Panc1 (cell line): ENCODE measurements at regions not wholly inside any gene's neighbourhood (a gene's known extent, or its start where the extent isn't known, plus 50 kb on each side); places are given as distances from the start of the nearest gene placed in this dataset.

Experiments
- TF ChIP-seq, protein P1 (sequence below): fragments of 450-650 bp; IDR thresholded peaks from 2 replicates; pipeline ENCODE4 v1.5.1; 2017; ENCODE audit warnings: mild to moderate bottlenecking
- TF ChIP-seq, protein P2 (sequence below), 2 experiments: IDR thresholded peaks; 2 replicates each; pipeline ENCODE4 v1.6.1; 2011 to 2012; ENCODE audit warnings: low read depth in 2 of 2, control low read depth in 1 of 2, low read length in 1 of 2, mild to moderate bottlenecking in 1 of 2, moderate library complexity in 1 of 2; ENCODE audit not compliant: insufficient read depth in 1 of 2

DNA sequence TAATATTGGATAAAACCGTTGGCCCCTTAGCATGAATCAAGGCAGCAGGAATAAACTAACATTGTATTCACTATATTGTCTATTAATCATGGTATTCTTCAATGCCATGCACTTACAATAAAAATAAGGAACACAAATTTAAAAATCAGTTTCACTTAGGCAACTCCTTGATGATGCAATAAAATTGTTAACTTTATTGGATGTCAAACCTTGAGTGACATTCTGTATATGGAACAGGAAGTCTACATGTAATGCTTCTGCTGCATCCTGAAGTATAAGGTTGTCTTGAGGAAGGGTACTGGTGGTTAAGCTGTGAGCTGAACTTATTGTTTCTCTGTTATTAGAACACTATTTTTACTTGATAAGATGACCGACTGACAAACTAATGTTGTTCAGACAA is 605.5 kb downstream of the SATB2 start:
- TF ChIP-seq, protein P1, sequence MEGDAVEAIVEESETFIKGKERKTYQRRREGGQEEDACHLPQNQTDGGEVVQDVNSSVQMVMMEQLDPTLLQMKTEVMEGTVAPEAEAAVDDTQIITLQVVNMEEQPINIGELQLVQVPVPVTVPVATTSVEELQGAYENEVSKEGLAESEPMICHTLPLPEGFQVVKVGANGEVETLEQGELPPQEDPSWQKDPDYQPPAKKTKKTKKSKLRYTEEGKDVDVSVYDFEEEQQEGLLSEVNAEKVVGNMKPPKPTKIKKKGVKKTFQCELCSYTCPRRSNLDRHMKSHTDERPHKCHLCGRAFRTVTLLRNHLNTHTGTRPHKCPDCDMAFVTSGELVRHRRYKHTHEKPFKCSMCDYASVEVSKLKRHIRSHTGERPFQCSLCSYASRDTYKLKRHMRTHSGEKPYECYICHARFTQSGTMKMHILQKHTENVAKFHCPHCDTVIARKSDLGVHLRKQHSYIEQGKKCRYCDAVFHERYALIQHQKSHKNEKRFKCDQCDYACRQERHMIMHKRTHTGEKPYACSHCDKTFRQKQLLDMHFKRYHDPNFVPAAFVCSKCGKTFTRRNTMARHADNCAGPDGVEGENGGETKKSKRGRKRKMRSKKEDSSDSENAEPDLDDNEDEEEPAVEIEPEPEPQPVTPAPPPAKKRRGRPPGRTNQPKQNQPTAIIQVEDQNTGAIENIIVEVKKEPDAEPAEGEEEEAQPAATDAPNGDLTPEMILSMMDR: no peak
- TF ChIP-seq, protein P2, sequence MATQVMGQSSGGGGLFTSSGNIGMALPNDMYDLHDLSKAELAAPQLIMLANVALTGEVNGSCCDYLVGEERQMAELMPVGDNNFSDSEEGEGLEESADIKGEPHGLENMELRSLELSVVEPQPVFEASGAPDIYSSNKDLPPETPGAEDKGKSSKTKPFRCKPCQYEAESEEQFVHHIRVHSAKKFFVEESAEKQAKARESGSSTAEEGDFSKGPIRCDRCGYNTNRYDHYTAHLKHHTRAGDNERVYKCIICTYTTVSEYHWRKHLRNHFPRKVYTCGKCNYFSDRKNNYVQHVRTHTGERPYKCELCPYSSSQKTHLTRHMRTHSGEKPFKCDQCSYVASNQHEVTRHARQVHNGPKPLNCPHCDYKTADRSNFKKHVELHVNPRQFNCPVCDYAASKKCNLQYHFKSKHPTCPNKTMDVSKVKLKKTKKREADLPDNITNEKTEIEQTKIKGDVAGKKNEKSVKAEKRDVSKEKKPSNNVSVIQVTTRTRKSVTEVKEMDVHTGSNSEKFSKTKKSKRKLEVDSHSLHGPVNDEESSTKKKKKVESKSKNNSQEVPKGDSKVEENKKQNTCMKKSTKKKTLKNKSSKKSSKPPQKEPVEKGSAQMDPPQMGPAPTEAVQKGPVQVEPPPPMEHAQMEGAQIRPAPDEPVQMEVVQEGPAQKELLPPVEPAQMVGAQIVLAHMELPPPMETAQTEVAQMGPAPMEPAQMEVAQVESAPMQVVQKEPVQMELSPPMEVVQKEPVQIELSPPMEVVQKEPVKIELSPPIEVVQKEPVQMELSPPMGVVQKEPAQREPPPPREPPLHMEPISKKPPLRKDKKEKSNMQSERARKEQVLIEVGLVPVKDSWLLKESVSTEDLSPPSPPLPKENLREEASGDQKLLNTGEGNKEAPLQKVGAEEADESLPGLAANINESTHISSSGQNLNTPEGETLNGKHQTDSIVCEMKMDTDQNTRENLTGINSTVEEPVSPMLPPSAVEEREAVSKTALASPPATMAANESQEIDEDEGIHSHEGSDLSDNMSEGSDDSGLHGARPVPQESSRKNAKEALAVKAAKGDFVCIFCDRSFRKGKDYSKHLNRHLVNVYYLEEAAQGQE (IDR thresholded peaks at IDR 0.05; ENCODE audit: insufficient read depth in 1 of 2, low read depth in 2 of 2, low read length in 1 of 2): no peak
